H1 (cell line): ENCODE measurements at regions not wholly inside any gene's neighbourhood (a gene's known extent, or its start where the extent isn't known, plus 50 kb on each side); places are given as distances from the start of the nearest gene placed in this dataset.
A peak's percentile ranks its signal among the peaks of the same experiment; 100 is the strongest.

Experiments
- CTCF ChIA-PET: fragments of 300-600 bp; sonication (Branson Sonifier 250); formaldehyde crosslinking; loops from one replicate; lab custom pipeline; 2021; ENCODE audit not compliant: partially characterized antibody; lab: Charles Lee
- POLR2A ChIA-PET: fragments of 300-600 bp; sonication (Branson Sonifier 250); formaldehyde crosslinking; loops from one replicate; lab custom pipeline; 2021; ENCODE audit warnings: inconsistent platforms; ENCODE audit not compliant: partially characterized antibody; lab: Charles Lee
- DNase-seq, 2 experiments: peaks; one replicate each; pipeline versions ENCODE4 v3.0.0 to v3.0.0-alpha.2; 2010 to 2022; ENCODE audit warnings: low spot score in 2 of 2, low read depth in 1 of 2, mixed read lengths in 1 of 2
- FAIRE-seq: peaks from 2 replicates; lab custom pipeline; 2011; peaks lifted over from hg19 to GRCh38; lab: Jason Lieb, UNC
- H2AFZ ChIP-seq: 2 replicates; pipeline ENCODE4 v1.8.1; 2012; ENCODE audit warnings: low read length, inconsistent platforms
- H2AK5ac ChIP-seq: 2 replicates; pipeline ENCODE4 v1.6.1; 2013; ENCODE audit warnings: low read depth, low read length
- H2BK120ac ChIP-seq: replicated peaks from 2 replicates; pipeline ENCODE3; 2013; ENCODE audit warnings: low read depth, low read length, inconsistent platforms
- H2BK12ac ChIP-seq: 2 replicates; pipeline ENCODE4 v1.6.1; 2013; ENCODE audit warnings: low read depth, low read length
- H2BK15ac ChIP-seq: 2 replicates; pipeline ENCODE4 v1.6.1; 2013; ENCODE audit warnings: low read length
- H2BK20ac ChIP-seq: 2 replicates; pipeline ENCODE4 v1.6.1; 2013; ENCODE audit warnings: low read length
- H2BK5ac ChIP-seq: 2 replicates; pipeline ENCODE4 v1.6.1; 2013; ENCODE audit warnings: low read depth, low read length
- H3K14ac ChIP-seq: 2 replicates; pipeline ENCODE4 v1.6.1; 2013; ENCODE audit warnings: inconsistent platforms; ENCODE audit not compliant: insufficient read length
- H3K18ac ChIP-seq: 2 replicates; pipeline ENCODE4 v1.6.1; 2013; ENCODE audit warnings: low read length; ENCODE audit errors: extremely low read depth
- H3K23ac ChIP-seq: 2 replicates; pipeline ENCODE4 v1.6.1; 2013; ENCODE audit warnings: inconsistent platforms; ENCODE audit not compliant: insufficient read length
- H3K23me2 ChIP-seq: 2 replicates; pipeline ENCODE4 v1.6.1; 2013; ENCODE audit warnings: low read depth, low read length
- H3K27ac ChIP-seq: 2 replicates; pipeline ENCODE4 v1.6.1; 2011; ENCODE audit warnings: low read depth, low read length, inconsistent platforms
- H3K27me3 ChIP-seq, 4 experiments: replicated peaks in 1 of 4; 1 replicate in 1 of 4; 2 replicates in 3 of 4; pipeline versions ENCODE4 v1.6.1 to v1.8.1; 2011 to 2013; ENCODE audit warnings: low read length in 3 of 4, mild to moderate bottlenecking in 3 of 4, inconsistent platforms in 2 of 4, mixed read lengths in 2 of 4, moderate library complexity in 1 of 4; ENCODE audit not compliant: control insufficient read depth in 3 of 4, insufficient read depth in 3 of 4; ENCODE audit errors: extremely low read depth in 1 of 4
- H3K36me3 ChIP-seq, 4 experiments: 2 replicates each; pipeline versions ENCODE4 v1.6.1 to v1.8.1; 2011 to 2013; ENCODE audit warnings: mild to moderate bottlenecking in 4 of 4, low read length in 3 of 4, moderate library complexity in 2 of 4, control low read depth in 1 of 4, inconsistent platforms in 1 of 4; ENCODE audit not compliant: insufficient read depth in 4 of 4, control insufficient read depth in 2 of 4
- H3K4ac ChIP-seq: replicated peaks from 2 replicates; pipeline ENCODE3; 2013; ENCODE audit warnings: low read length, low read depth, mixed read lengths, inconsistent platforms; ENCODE audit not compliant: insufficient read length
- H3K4me1 ChIP-seq, 4 experiments: replicated peaks in 1 of 4; 1 replicate in 1 of 4; 2 replicates in 3 of 4; pipeline versions ENCODE4 v1.6.1 to v1.8.1; 2011 to 2013; ENCODE audit warnings: low read length in 3 of 4, inconsistent platforms in 2 of 4, mixed read lengths in 1 of 4; ENCODE audit not compliant: insufficient read depth in 4 of 4, control insufficient read depth in 3 of 4
- H3K4me2 ChIP-seq, 2 experiments: 2 replicates each; pipeline versions ENCODE4 v1.6.1 to v1.8.1; 2011 to 2013; ENCODE audit warnings: low read depth in 2 of 2, low read length in 2 of 2, control low read depth in 1 of 2, inconsistent platforms in 1 of 2, mild to moderate bottlenecking in 1 of 2; ENCODE audit not compliant: insufficient read depth in 1 of 2
- H3K4me3 ChIP-seq, 4 experiments: fragments of 200-600, 300-600 bp in 1 of 4; sonication (generic), shearing (Covaris generic), sonication (Bioruptor Twin) in 1 of 4; 2 replicates each; pipeline versions ENCODE4 v1.5.1 to v1.8.1; 2011 to 2016; ENCODE audit warnings: low read length in 4 of 4, low read depth in 3 of 4, control low read depth in 2 of 4, inconsistent platforms in 2 of 4, mild to moderate bottlenecking in 2 of 4, mixed read lengths in 1 of 4, moderate library complexity in 1 of 4; ENCODE audit not compliant: insufficient read depth in 2 of 4; ENCODE audit errors: extremely low read depth in 1 of 4
- H3K56ac ChIP-seq: replicated peaks from 2 replicates; pipeline ENCODE3; 2013; ENCODE audit warnings: low read depth, mild to moderate bottlenecking, mixed read lengths, low read length, inconsistent platforms; ENCODE audit not compliant: insufficient read length
- H3K79me1 ChIP-seq: 2 replicates; pipeline ENCODE4 v1.6.1; 2013; ENCODE audit warnings: low read depth, low read length, control low read depth
- H3K79me2 ChIP-seq, 2 experiments: 2 replicates each; pipeline versions ENCODE4 v1.6.1 to v1.8.1; 2012 to 2013; ENCODE audit warnings: low read length in 2 of 2, mild to moderate bottlenecking in 2 of 2, inconsistent platforms in 1 of 2; ENCODE audit not compliant: insufficient read depth in 2 of 2, control insufficient read depth in 1 of 2
- H3K9ac ChIP-seq, 4 experiments: replicated peaks in 1 of 4; 1 replicate in 1 of 4; 2 replicates in 3 of 4; pipeline versions ENCODE4 v1.6.1 to v1.8.1; 2011 to 2013; ENCODE audit warnings: low read depth in 3 of 4, low read length in 3 of 4, control low read depth in 2 of 4, mild to moderate bottlenecking in 2 of 4, moderate library complexity in 2 of 4, inconsistent platforms in 1 of 4; ENCODE audit errors: extremely low read depth in 1 of 4
- H3K9me3 ChIP-seq, 2 experiments: 2 replicates each; pipeline versions ENCODE4 v1.6.1 to v1.8.1; 2012 to 2013; ENCODE audit warnings: mild to moderate bottlenecking in 2 of 2, moderate library complexity in 2 of 2, control low read depth in 1 of 2, inconsistent platforms in 1 of 2, low read depth in 1 of 2, low read length in 1 of 2, mixed read lengths in 1 of 2; ENCODE audit not compliant: insufficient read depth in 2 of 2
- H4K20me1 ChIP-seq, 2 experiments: replicated peaks in 1 of 2; 2 replicates each; pipeline versions ENCODE3 to v1.8.1; 2011 to 2013; ENCODE audit warnings: inconsistent platforms in 2 of 2, low read length in 2 of 2, mild to moderate bottlenecking in 1 of 2; ENCODE audit not compliant: insufficient read depth in 2 of 2, control insufficient read depth in 1 of 2
- H4K5ac ChIP-seq: 2 replicates; pipeline ENCODE4 v1.6.1; 2013; ENCODE audit warnings: low read length, low read depth, mixed read lengths, inconsistent platforms; ENCODE audit not compliant: insufficient read length
- H4K8ac ChIP-seq: 2 replicates; pipeline ENCODE4 v1.8.0; 2013; ENCODE audit warnings: mild to moderate bottlenecking, moderate library complexity, low read length, inconsistent platforms; ENCODE audit not compliant: insufficient read depth; ENCODE audit errors: extremely low read depth
- H4K91ac ChIP-seq: replicated peaks from 2 replicates; pipeline ENCODE3; 2013; ENCODE audit warnings: low read length, mixed read lengths, inconsistent platforms; ENCODE audit not compliant: insufficient read length
- CBX5 ChIP-seq: fragments of 300-800, 300-1000 bp; sonication (generic); IDR thresholded peaks from 2 replicates; pipeline ENCODE4 v1.7.1; 2016; ENCODE audit warnings: antibody characterized with exemption, low read length, low read depth
- CHD2 ChIP-seq: IDR thresholded peaks from 2 replicates; pipeline ENCODE4 v1.6.1; 2012; ENCODE audit warnings: low read length, improper control_type of control experiment
- EGR1 ChIP-seq: IDR thresholded peaks from 2 replicates; pipeline ENCODE4 v1.6.1; 2011; ENCODE audit warnings: low read depth, low read length, borderline replicate concordance
- KDM5A ChIP-seq: fragments of 200-600 bp; IDR thresholded peaks from 2 replicates; pipeline ENCODE4 v1.7.1; 2012; ENCODE audit warnings: mild to moderate bottlenecking, low read length, inconsistent platforms, mixed read lengths
- NRF1 ChIP-seq: IDR thresholded peaks from 2 replicates; pipeline ENCODE4 v1.6.1; 2011; ENCODE audit warnings: mild to moderate bottlenecking, low read depth, low read length, improper control_type of control experiment
- POU5F1 ChIP-seq: IDR thresholded peaks from 2 replicates; pipeline ENCODE4 v1.6.1; 2011; ENCODE audit warnings: low read depth, mild to moderate bottlenecking, low read length, moderate library complexity
- RBBP5 ChIP-seq: IDR thresholded peaks from 2 replicates; pipeline ENCODE4 v1.7.1; 2012; ENCODE audit warnings: low read depth, mild to moderate bottlenecking, inconsistent platforms, low read length, moderate library complexity, borderline replicate concordance
- SIN3A ChIP-seq, 2 experiments: IDR thresholded peaks in 1 of 2; conservative IDR thresholded peaks in 1 of 2; 2 replicates each; pipeline ENCODE4 v1.6.1; 2011 to 2012; ENCODE audit warnings: low read length in 2 of 2, improper control_type of control experiment in 1 of 2, low read depth in 1 of 2, mild to moderate bottlenecking in 1 of 2
- SIRT6 ChIP-seq: IDR thresholded peaks from one replicate; pipeline ENCODE4 v1.7.1; 2012; ENCODE audit warnings: low read length, inconsistent platforms
- TAF7 ChIP-seq: optimal IDR thresholded peaks from 2 replicates; pipeline ENCODE3; 2011; ENCODE audit warnings: low read depth, mild to moderate bottlenecking, inconsistent platforms, low read length, moderate library complexity, borderline replicate concordance
- ZNF274 ChIP-seq: IDR thresholded peaks from 2 replicates; pipeline ENCODE4 v1.7.0; 2012; ENCODE audit warnings: low read length, borderline replicate concordance; ENCODE audit errors: extremely low read depth
- WGBS, 2 experiments: shearing (Covaris generic) in 1 of 2; methylation state at CpG; one replicate each; pipeline versions ENCODE4 v1.1.6 to v1.1.7; 2013 to 2015; ENCODE audit warnings: low lambda C conversion rate in 2 of 2, mixed read lengths in 2 of 2, inconsistent platforms in 1 of 2, low coverage in 1 of 2, missing lambda C conversion rate in 1 of 2; ENCODE audit not compliant: insufficient replicate concordance in 2 of 2, insufficient coverage in 1 of 2, insufficient read length in 1 of 2; ENCODE audit errors: extremely low coverage in 1 of 2, missing lambda C conversion rate in 1 of 2; 5-methylcytosine and 5-hydroxymethylcytosine counted together
- TF ChIP-seq, protein P1 (sequence below), 3 experiments: IDR thresholded peaks; 1 replicate in 2 of 3; 2 replicates in 1 of 3; pipeline versions ENCODE4 v1.5.1 to v1.6.1; 2011; ENCODE audit warnings: low read length in 3 of 3, mild to moderate bottlenecking in 3 of 3, inconsistent platforms in 2 of 3, low read depth in 1 of 3, moderate library complexity in 1 of 3; ENCODE audit not compliant: insufficient read depth in 1 of 3; ENCODE audit errors: control extremely low read depth in 1 of 3

DNA sequence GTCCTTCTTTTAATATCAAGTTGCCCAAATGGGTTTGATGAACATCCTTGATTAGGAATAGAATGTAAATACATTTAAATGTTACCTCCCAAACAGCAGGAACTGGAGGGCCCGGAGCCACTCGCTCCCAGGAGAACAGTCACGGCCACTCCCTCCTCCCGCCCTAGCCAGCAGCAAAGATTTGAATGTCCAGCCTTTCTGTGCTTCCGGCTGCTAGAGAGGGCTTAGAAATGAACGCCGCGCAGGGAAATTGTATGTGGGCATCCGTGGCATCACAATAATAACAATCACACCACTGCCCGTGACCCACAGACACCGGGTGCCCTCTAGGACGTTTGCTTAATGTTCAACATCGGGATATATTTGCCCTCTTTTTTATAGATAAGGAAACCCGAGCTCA, 164.9 kb upstream of the SALL3 start:
- Histone ChIP-seq H2BK15ac (no peak overlapping the region), H3K9me3 (peaks cover 3% of the 10 kb centered on the region in 2 experiments; a peak in 2 of 4 replicates), H2BK120ac (no peak overlapping the region), H2AFZ (0 out of 2 replicates have a peak overlapping the region, but pooled peaks have one; percentile 68), H4K8ac (no peak overlapping the region), H2BK20ac (no peak overlapping the region), H4K91ac (no peak overlapping the region), H3K79me1 (no peaks in the 10 kb centered on the region), H4K20me1 (peaks cover 0 to 3% of the 10 kb centered on the region in 2 experiments), H4K5ac (no peak overlapping the region), H3K36me3 (no peaks in the 10 kb centered on the region), H3K27ac (no peak overlapping the region), H3K4me2 (peak overlapping the region in 1 of 2 experiments; percentile 56; a peak in 1 of 4 replicates), H3K9ac (no peak overlapping the region), H3K56ac (no peak overlapping the region), H3K23ac (no peak overlapping the region), H3K4me3 (0 out of 8 replicates have a peak overlapping the region, but pooled peaks of 1 of the 4 experiments have one; percentile 3), H3K14ac (no peak overlapping the region), H3K79me2 (no peaks in the 10 kb centered on the region), H3K23me2 (peaks cover 3% of the 10 kb centered on the region; the same call in 1 of the 2 replicates), H3K4me1 (peaks cover 3 to 13% (median 7%) of the 10 kb centered on the region in 4 experiments), H3K4ac (no peak overlapping the region), H3K27me3 (no peaks in the 10 kb centered on the region), H2AK5ac (no peak overlapping the region), H3K18ac (peak overlapping the region; percentile 32; the same call in 1 of the 2 replicates), H2BK5ac (no peak overlapping the region), H2BK12ac (no peak overlapping the region)
- CTCF ChIA-PET, result interaction anchor here (1.0 kb wide), 1 partner anchor 62 kb away, joined by 3 read pairs; no protein-coding TSS in a partner anchor
- 87% methylated on average over 14 of the region's 14 CpGs; no CpG with 5 or more reads in 1 of the 2 experiments for WGBS, 2 experiments
- POLR2A ChIA-PET, result no interaction called here
- DNase-seq (no peak), FAIRE-seq (no peak)
- TF ChIP-seq POU5F1, result no peak
- no peak for TF ChIP-seq ZNF274
- no peak for TF ChIP-seq KDM5A
- no peak for TF ChIP-seq SIN3A (conservative IDR thresholded peaks at IDR 0.05 in 1 of 2, IDR thresholded peaks at IDR 0.05 in 1 of 2; ENCODE audit: low read depth in 1 of 2, low read length in 2 of 2)
- TF ChIP-seq, protein P1, sequence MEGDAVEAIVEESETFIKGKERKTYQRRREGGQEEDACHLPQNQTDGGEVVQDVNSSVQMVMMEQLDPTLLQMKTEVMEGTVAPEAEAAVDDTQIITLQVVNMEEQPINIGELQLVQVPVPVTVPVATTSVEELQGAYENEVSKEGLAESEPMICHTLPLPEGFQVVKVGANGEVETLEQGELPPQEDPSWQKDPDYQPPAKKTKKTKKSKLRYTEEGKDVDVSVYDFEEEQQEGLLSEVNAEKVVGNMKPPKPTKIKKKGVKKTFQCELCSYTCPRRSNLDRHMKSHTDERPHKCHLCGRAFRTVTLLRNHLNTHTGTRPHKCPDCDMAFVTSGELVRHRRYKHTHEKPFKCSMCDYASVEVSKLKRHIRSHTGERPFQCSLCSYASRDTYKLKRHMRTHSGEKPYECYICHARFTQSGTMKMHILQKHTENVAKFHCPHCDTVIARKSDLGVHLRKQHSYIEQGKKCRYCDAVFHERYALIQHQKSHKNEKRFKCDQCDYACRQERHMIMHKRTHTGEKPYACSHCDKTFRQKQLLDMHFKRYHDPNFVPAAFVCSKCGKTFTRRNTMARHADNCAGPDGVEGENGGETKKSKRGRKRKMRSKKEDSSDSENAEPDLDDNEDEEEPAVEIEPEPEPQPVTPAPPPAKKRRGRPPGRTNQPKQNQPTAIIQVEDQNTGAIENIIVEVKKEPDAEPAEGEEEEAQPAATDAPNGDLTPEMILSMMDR (IDR thresholded peaks at IDR 0.05; ENCODE audit: control extremely low read depth in 1 of 3, insufficient read depth in 1 of 3, low read depth in 1 of 3, low read length in 3 of 3), result no peak
- TF ChIP-seq TAF7, result no peak
- no peak for TF ChIP-seq RBBP5
- no peak for TF ChIP-seq CBX5
- no peak for TF ChIP-seq CHD2
- no peak for TF ChIP-seq NRF1
- TF ChIP-seq SIRT6, result no peak
- TF ChIP-seq EGR1, result no peak
